HG02870 (cell line): ENCODE measurements at regions not wholly inside any gene's neighbourhood (a gene's known extent, or its start where the extent isn't known, plus 50 kb on each side); places are given as distances from the start of the nearest gene placed in this dataset.
"Not testable (repeated sequence)": the region's sequence is repeated elsewhere in the genome, so short reads cannot be mapped to it uniquely, and the experiment has no call there.

ENCODE experiments used
- ATAC-seq: cut with Tn5 transposase; IDR thresholded peaks from one replicate; pipeline ENCODE4 v1.9.1; 2021; ENCODE audit warnings: mild to moderate bottlenecking, moderate library complexity; ENCODE audit not compliant: unreplicated experiment

DNA sequence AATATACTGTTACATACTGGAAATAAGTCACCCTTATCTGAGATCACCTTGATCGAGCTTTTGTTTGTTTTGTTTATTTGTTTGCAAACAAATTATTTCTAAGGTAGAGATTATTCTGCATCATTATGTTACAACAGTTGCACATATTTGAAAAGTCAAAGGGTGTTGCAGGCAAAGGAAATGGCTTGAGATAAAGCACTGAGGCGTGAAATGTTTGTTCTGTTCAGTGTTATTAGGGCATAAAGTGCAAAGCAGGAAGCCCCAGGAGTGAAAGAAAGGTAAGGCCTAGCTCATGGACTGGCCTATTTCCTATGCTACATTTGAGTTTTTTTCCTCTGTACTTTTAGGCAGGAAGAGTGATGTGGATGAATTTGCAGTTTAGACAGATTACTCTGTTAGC is 1815.6 kb upstream of the LRRTM1 start:
- ATAC-seq, result no peak

DNA sequence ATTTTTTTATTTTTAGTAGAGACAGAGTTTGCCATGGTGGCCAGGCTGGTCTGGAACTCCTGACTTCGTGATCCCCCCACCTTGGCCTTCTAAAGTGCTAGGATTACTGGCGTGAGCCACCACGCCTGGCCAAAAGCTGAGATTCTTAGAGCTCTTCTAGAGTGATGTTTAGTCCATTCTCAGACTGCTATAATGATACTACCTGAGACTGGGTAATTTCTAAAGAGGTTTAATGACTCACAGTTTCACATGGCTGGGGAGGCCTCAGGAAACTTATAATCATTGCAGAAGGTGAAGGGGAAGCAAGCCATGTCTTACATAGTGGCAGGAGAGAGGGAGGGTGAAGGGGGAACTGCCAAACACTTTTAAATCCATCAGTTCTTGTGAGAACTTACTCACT is 1804.9 kb upstream of the LRRTM1 start:
- no peak for ATAC-seq

DNA sequence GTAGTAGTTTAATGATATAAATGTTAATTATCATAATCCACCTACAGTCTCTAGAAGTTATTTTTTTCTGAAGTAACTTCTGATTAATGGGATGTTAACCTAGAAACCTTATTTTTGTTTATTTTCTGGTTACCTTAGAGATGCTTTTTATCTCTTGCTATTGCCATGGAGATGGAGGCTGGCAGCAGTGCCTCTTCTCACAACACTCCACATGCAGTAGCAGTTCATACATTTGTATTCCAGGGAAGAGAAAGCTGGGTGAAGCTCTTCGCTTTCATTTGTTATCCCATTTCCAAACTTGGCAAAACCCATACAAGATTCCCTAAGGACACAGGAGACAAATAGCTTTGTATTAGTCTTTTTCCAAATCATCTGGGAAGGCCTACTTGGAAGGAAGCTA is 1794.1 kb upstream of the LRRTM1 start:
- no peak for ATAC-seq

DNA sequence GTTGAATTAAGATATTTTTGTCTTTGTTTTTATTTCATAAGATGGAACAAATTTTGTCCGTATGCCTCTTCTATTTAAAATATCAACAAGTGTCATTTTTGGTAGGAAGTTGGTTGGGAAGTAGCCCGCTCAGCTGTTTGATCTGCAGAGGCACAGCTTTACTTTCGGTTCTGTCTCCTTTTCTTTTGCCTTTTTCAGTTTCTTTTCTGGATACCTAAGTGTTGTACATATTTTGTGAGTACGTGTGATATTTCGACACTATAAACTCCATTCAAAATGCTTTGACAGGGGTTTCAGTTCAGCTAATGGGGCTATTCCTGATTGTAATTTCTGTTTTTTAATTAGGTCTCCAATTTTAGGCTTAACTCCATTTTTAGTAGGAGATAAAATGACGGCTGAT is 1785.0 kb upstream of the LRRTM1 start:
- no peak for ATAC-seq

DNA sequence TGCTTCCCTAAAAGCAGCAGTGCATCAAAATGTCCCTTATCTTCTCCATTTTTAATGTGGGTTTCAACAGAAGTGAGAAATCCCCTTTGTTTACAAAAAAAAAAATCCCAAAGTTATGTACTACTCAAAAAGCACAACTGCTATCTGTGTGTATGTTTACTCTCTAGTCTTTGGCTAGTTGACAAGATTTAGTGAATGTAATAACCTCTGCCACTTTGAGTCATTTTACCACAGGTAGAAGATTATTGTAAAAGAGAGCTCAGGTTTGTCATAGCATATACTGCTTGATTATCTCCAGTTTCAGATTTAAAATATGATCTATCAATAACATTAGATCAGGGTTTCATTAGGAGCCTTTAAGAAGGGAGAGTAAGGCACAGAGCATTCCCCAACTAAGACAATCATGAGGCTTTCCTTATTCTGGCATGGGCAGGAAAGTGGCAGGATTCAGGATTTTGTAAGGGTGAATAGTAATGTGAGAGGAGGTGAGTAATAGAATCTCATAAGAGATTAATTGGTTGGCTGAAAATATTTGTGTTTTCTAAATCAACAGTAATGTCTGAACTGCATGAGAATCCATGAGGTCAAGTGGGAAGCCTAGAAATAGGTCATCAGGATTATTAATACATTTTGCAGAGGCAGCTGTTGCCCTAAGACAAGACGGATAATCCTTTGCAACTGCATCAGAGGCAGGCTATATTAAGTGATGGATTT is 1780.3 kb upstream of the LRRTM1 start:
- no peak for ATAC-seq

DNA sequence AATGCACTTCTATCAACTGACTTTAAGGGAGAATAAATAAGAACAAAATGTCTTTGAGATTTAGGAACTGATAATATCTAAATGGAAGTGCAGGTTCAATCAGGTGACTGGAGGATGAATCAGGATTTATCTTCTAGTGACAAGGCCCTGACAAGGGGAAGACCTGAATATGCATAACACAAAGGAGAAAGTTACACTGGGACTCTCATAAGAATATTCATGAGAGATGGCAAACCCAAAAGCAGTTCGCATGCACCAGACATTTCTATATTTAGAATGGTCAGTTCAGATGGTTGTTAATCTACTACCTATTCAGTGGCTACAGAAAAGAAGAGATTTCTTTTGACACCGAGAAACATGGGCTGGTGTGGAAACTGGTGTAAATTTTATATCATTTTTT is 1771.3 kb upstream of the LRRTM1 start:
- no peak for ATAC-seq

DNA sequence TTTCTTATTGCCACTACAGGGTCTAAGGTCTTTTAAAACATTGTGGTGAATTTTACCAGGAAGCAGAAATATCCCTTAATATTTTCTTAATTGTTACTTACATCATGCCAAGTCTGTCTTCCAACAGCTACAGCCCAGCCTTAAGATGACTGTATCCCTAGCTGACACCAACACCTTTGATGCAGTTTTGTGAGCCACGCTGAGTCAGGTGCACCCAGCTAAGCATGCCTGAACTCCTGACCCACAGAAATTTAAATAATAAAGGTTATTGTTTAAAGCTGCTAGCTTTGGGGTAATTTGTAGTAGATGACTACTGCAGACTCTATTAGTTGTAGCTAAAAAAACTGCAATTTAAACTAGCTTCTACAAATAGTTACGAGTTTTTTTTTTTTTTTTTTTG is 1757.9 kb upstream of the LRRTM1 start:
- no peak for ATAC-seq

DNA sequence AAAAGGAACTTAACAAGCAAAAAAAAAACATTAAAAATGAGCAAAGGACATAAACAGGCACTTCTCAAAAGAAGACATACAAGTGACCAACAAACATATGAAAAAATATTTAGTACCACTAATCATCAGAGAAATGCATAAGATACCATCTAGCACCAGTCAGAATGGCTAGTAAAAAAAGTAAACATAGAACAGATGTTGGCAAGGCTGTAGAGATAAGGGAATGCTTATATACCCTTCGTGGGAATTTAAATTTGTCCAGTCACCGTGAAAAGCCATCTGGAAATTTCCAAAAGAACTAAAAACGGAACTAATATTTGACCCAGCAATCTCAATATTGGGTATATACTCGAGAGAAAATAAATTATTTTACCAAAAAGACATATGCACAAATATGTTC is 1751.3 kb upstream of the LRRTM1 start:
- no peak for ATAC-seq

DNA sequence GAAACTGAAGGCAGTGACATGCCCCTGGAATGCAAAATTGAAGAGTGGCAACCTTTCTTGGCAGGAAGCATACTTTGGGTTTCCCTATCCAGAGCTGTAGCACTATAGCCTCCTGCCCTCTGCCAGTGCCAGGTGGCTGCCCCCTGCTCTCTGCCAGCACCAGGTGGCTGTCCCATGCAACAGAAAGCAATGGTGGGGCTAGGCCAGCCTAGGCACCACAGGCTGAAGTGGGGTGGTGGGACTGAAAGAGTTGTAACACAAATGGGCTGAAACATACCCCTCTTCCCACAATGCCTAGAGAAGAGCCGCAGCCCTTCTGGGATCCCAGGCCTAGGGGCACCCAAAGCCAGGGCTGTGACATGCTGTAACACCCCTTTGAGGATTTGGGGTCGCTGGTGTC is 1739.3 kb upstream of the LRRTM1 start:
- no peak for ATAC-seq

DNA sequence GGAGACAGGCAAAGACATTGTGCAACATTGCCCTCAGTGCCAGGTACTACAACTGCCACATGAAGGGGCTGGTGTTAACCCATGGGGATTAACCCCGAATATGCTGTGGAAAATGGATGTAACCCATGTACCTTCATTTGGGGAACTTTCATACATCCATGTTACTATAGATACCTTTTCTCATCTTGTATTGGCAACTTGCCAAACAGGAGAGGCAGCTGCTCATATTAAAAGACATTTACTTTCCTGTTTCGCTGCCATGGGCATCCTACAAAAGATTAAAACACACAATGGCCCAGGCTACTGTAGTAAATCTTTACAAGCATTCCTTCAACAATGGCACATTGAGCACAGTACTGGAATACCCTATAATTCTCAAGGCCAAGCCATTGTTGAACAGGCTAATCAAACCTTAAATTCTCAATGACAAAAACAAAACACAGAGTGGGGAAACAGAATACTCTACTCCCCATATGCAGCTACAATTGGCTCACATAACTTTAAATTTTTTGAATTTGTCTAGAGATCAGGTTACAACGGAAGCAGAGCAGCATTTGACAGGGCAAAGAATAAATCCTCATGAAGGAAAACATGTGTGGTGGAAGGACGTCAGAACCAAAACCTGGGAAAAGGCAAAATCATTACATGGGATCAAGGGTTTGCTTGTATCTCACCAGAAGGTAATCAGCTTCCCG is 1723.5 kb upstream of the LRRTM1 start:
- no peak for ATAC-seq

DNA sequence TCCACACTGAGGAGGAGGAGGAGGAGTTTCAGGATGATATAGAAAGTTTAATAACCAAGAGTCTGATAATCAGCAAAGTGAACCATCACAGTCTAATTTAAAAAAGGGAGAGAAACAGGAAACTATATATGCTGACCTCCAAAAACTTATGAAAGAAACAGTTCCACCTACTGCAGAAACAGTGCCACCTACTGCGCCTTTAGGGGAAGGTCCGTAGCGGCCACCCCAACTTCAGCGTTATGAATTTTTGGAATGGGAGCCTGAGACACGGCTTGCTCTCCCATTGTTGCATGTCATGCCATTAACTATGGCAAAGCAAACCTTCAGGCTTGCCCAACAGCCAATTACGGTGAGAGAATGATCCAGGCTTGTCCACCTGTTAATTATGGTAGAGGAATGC is 1719.2 kb upstream of the LRRTM1 start:
- ATAC-seq, result no peak

DNA sequence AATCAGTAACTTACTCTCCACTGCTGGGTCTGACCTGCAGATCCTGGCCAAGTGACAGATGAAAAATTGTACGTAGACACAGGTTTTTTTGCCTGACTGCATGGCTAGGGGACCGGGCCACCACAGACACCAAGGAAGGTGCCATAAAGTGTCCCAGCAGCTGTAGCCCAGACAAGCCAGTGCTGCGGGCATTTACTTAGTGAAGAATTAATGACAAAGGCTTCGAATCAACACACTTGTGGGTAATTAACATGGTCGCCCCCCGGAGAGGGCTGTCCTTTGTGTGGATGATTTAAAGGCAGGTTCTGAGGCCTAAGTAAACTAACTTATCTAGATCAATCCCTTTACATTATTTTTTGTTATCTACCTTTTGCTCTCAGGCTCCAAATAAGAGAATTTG is 1709.1 kb upstream of the LRRTM1 start:
- ATAC-seq, result no peak

DNA sequence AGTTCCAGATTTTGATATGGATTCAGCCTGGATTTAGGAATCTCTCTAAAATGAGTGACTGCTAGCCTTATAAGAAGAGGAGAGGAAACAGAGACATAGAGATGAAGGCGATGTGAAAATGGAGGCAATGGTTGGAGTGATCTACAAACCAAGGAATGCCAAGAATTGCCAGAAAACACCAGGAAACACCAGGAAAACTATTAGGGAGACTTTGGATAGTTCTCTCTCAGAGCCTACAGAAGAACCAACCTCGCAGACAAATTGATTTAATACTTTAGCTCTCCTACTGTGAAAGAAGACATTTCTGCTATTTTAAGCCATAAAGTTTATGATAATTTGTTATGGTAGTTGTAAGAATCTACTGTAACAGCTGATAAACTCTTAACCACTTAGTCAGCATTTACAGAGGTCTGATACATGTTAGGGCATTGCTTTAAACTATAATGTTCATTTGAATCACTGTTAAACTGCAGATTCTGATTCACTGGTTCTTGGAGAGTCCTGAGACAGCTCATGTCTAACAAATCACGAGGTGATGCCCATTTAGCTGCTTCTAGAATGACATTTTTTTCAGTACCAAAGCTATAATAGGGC is 1702.6 kb upstream of the LRRTM1 start:
- ATAC-seq, result no peak

DNA sequence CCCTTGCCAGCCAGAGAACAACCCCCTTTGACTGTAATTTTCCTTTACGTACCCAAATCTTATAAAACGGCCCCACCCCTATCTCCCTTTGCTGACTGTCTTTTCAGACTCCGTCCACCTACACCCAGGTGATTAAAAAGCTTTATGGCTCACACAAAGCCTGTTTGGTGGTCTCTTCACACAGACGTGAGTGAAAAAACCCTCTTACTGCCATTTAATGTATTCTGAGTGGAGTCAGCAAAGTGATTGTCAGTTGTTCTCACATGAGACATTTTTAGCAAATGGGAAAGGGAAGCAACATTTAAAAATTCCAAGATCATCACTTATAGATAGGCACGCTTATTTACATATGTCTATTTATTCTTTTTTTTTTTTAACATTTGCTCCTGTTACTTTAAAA is 1701.3 kb upstream of the LRRTM1 start:
- not testable (repeated sequence) for ATAC-seq

DNA sequence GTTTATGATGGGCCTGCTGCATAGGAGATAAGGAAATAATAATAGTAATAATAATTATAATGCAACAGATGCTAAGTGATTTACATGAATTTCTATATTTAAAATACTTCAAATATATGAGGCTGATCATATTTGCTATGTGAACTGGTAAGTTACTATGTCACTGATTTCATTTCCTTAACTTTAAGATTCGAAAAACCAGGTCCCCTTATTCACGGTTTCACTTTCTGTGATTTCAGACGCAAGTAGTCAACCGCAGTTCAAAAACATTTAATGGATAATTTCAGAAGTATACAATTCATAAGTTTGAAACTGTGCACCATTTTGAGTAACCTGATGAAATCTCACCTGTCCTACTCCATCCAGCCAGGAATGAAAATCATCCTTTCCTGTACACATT is 1697.1 kb upstream of the LRRTM1 start:
- ATAC-seq, result no peak

DNA sequence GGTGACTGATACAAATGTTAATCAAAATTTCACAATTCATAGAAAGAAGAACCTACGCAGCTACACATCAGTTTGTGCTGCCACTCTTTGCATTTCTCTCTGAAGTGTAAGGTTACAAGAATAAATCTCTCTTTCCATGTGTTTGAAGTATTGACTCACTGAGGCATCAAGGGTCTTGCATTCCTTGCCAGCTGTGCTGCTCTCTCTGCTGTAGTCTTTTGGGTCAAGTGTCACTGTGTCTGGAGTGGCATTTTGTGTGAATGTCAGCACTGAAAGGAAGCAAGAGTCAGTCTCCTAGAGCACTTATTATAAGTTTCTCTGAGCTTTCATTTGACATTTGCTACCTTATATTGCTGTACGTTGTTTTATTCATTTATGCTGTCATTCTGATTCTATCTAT is 1696.1 kb upstream of the LRRTM1 start:
- ATAC-seq, result no peak

DNA sequence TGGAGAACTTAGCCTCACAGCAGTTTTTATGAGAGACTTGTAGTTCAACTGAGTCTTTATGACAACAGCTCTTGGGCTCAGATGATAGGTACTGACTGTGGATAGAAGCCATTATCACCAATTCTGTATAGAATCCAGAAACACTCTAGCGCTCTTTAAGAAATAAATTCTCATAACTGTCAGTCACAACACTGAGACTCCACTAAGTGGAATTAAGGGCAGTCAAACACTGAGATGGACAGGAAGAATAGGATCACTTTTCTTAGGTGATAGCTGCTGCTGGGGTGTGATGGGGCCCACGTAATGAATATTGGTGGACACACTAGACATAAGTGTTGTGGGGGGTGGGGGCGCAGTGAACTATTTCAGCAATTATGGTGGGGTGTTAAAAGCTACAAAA is 1691.8 kb upstream of the LRRTM1 start:
- no peak for ATAC-seq

DNA sequence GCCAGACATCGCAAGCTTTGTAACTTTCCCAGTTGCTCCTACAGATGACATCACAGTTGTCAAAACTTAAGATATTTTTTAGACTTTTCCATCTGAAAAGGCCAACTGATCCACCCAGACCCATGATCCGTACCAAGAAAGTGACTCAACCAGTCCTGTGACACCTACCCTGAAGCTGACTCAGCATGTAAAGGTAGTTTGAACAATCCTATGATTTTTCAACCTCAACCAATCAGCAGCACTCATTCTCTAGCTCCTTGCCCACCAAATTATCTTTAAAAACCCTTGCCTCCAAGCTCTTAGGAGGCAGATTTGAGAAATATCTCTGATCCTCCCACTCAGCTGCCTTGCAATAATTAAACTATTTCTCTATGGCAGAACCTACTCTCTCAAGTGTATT is 1686.7 kb upstream of the LRRTM1 start:
- no peak for ATAC-seq

DNA sequence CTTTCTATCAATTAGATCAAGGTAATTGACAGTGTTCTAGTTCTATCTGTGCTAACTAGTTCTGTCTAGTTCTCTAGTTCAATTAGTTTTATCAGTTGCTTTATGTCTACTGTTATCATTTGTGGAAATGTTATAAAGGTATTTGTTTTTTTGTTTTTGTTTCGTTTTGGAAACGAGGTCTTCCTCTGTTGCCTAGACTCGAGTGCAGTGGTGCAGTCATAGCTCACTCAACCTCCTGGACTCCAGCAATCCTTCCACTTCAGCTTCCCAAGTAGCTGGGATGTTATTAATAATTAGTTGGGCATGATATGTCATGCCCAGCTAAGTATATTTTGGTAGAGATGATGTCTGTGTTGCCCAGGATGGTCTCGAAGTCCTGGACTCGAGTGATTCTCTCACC is 1682.8 kb upstream of the LRRTM1 start:
- ATAC-seq, result no peak

DNA sequence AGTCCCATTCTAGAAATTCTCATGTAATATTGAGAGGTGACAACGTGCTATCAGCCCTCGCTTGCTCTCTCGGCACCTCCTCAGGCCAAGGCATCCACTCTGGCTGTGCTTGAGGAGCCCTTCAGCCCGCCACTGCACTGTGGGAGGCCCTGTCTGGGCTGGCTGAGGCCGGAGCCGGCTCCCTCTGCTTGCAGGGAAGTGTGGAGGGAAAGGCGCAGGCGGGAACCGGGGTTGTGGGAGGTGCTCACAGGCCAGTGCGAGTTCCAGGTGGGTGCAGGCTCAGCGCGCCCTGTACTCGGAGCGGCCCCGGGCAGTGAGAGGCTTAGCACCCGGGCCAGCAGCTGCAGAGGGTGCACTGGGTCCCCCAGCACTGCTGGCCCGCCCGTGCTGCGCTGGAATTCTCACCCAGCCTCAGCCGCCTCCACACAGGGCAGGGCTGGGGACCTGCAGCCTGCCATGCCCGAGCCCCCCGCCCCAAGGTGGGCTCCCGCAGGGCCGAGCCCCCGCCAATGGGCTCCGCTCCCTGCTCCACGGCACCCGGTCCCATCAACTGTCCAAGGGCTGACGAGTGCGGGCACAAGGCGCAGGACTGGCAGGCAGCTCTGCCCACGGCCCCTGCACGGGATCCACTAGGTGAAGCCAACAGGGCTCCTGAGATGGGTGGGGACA is 1680.6 kb upstream of the LRRTM1 start:
- ATAC-seq, result no peak

DNA sequence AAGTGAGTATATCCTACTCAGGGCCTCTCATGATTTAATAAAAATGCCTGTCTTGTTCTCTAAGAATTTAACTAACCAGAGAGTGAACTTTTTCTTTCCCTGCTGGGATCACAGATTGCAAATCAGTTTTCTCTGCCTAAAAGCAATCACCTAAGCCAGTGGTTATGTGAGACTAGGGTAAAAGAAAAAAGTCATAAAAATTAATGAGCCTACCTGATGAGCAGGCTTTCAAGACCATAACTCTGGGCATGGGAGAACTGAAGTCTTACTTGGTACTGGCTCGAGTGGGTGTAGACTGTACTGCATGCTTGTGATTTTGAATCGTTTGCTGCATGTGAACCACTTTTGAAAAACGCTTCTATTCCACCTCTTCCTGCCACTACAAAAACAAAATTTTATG is 1677.0 kb upstream of the LRRTM1 start:
- no peak for ATAC-seq

DNA sequence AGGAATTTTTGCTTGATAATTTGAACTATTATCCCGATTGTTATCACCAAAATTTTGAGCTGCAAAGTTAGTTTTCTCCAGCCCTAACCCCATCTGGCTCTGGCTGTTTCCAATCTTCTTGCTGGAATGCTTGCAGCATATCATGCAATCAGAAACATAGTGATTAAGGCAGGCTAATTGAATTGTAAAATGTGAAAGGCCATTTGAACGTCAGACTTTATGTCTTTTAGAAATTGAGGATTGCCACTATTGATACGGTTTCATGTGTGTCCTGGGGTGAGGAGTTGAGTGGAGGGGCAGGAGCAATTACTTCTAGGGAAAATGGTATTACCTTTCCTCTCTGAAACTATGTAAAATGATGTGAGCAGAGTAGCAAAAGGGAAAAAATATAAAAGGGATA is 1674.5 kb upstream of the LRRTM1 start:
- ATAC-seq, result no peak
